Transverse colon (tissue), 4 donors: ENCODE measurements at regions not wholly inside any gene's neighbourhood (a gene's known extent, or its start where the extent isn't known, plus 50 kb on each side); places are given as distances from the start of the nearest gene placed in this dataset.

Source experiments
- EP300 ChIP-seq: sonication (generic); formaldehyde crosslinking; IDR thresholded peaks from one replicate; pipeline ENCODE4 v1.6.1; 2017; ENCODE audit warnings: antibody characterized with exemption, low read depth
- POLR2A ChIP-seq: fragments of 450-650 bp; IDR thresholded peaks from one replicate; pipeline ENCODE4 v1.6.1; 2016; ENCODE audit warnings: antibody characterized with exemption, mild to moderate bottlenecking, moderate library complexity
- POLR2AphosphoS5 ChIP-seq, 3 donors: sonication (generic); formaldehyde crosslinking; IDR thresholded peaks; one replicate each; pipeline ENCODE4 v1.6.1; 2016; ENCODE audit warnings: antibody characterized with exemption in 3 of 3
- TF ChIP-seq, protein P1 (sequence below), 5 experiments: fragments of 200-600 bp in 3 of 5; fragments of 450-650 bp in 2 of 5; sonication (generic) in 3 of 5; IDR thresholded peaks; 1 replicate in 2 of 5; 2 replicates in 3 of 5; pipeline ENCODE4 v1.5.1; 2016 to 2017; ENCODE audit warnings: antibody characterized with exemption in 5 of 5, inconsistent platforms in 3 of 5, mild to moderate bottlenecking in 2 of 5, moderate library complexity in 1 of 5

DNA sequence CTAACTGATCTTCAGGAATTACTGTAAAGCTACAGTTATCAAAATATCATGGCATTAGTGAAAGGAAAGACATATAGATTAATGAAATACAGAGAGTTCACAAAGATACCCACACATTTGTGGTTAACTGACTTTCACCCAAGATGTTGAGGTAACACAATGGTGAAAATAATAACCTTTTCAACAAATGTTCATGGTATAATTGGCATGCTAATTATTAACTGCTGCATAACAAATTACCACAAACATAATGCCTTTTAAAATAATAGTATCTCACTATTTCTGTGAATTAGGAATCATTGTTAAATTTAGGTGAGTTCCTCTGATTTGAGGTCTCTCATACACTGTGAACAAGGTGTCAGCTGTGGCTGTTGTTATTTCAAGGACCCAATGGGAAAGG lies 1493.1 kb upstream of the ACVR2A start:
- TF ChIP-seq, protein P1, sequence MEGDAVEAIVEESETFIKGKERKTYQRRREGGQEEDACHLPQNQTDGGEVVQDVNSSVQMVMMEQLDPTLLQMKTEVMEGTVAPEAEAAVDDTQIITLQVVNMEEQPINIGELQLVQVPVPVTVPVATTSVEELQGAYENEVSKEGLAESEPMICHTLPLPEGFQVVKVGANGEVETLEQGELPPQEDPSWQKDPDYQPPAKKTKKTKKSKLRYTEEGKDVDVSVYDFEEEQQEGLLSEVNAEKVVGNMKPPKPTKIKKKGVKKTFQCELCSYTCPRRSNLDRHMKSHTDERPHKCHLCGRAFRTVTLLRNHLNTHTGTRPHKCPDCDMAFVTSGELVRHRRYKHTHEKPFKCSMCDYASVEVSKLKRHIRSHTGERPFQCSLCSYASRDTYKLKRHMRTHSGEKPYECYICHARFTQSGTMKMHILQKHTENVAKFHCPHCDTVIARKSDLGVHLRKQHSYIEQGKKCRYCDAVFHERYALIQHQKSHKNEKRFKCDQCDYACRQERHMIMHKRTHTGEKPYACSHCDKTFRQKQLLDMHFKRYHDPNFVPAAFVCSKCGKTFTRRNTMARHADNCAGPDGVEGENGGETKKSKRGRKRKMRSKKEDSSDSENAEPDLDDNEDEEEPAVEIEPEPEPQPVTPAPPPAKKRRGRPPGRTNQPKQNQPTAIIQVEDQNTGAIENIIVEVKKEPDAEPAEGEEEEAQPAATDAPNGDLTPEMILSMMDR (IDR thresholded peaks at IDR 0.05), result no peak
- TF ChIP-seq POLR2A (no peak), EP300 (no peak), POLR2AphosphoS5 (IDR thresholded peaks at IDR 0.05) (no peak)
